ENCODE measurements at regions not wholly inside any gene's neighbourhood (a gene's known extent, or its start where the extent isn't known, plus 50 kb on each side); places are given as distances from the start of the nearest gene placed in this dataset.

GRCh38 chr16:65353183-65353582 is 231.3 kb upstream of the CDH11 start:
- TF ChIP-seq GATA2 (IDR thresholded peaks at IDR 0.05; ENCODE audit: low read depth, low read length) = no peak
- TF ChIP-seq GATA3 (IDR thresholded peaks at IDR 0.05; ENCODE audit: low read depth, low read length) = no peak
